AG20443 (cell line): ENCODE measurements at regions not wholly inside any gene's neighbourhood (a gene's known extent, or its start where the extent isn't known, plus 50 kb on each side); places are given as distances from the start of the nearest gene placed in this dataset.

Experiments
- DNase-seq: peaks from one replicate; pipeline ENCODE4 v3.0.0; 2012; ENCODE audit warnings: low spot score, mixed read lengths

GRCh38 chr16:48892893-48893292 is 282.9 kb upstream of the N4BP1 start:
- no peak for DNase-seq

DNA sequence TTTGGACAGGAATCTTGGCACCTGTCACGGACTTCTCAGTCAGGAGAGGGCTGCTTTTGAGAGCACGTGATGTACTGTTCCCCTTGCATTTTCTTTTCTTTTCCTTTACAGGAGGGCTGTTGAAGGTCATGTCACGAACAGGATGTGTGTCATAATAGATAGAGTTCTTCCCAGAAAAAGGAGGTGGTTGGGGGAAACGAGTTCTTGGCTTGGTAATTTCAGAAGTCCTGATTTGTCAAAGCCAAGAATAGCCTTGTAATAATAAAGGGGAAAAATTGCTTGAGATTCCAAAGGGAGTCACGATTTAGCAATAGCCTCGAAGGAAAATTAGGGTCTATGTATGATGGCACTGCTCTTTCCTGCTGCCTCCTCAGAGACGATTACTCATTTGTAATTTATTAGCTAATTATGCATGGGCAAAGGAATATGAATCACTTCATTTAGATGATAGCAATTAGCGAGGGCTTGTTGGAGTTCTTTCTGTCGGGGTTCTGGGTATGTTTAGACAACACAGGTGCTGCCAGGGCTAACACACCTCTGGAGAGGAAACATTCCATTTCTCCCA is 277.7 kb upstream of the N4BP1 start:
- DNase-seq = no peak

- DNase-seq = no peak
Measured at GRCh38 chr16:48885471-48885870, 275.5 kb upstream of the N4BP1 start.

GRCh38 chr16:48881272-48881671 is 271.3 kb upstream of the N4BP1 start:
- no peak for DNase-seq

DNA sequence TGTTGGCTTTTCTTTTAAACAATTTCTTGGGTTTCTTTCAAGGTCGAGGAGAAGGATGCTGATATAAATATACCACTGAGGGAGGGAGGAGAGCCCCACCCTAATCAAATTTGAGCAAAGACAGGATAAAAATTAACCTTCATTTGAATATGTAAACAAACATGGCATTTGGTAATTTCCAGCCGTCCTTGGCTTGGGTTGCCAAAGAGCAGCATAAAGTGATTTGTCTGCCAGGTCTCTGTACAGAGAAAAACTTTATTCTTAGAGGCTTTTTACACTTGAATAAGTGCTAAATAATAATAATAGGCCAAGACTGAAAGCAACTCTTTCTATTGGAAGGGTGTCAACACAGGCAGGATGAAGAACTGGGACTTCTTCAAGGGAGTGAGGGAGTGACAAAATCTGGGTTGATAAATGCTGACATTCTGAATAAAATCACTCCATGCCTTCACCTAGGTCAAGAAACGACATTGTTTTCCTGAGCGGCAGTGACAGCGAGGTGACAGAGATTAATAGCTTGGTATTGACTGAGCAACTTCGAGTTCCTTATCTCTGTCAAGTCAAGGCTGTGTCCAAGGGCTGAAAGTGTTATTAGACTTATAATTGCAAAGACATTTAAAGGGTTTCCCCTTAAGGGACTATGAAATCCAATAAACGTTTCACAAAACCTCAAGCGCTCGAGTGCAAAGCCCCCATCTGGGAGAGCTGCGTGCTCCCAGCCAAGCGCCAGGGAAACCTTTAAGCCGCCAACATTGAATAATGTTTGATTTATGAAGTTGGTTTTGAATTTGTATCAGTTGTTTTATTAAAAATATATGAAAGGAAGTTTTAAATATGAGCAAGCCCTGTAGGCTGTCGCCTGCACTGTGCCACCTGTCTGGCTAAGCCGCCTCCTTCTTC is 269.5 kb upstream of the N4BP1 start:
- DNase-seq = no peak

GRCh38 chr16:48877946-48878345 is 268.0 kb upstream of the N4BP1 start:
- no peak for DNase-seq

GRCh38 chr16:48870141-48870540 is 260.2 kb upstream of the N4BP1 start:
- no peak for DNase-seq

DNA sequence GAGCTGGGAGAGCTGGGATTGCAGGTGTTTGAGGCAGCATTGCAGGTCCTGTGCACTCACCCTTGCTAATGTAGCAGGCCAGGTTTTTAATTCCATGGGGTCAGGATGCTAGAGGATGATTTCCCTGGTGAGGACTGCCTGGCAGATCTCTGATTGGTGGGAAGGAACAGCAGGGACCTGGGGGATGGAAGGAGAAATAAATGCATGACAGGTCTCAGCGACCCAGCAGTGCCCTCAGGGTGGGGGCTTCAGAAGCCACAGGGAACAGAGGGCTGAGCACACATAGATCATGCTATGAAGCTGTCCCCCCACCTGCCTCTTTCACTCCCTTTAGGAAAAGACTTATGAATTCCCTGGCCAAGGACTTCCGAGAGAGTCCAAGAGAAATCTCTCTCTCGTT is 255.5 kb upstream of the N4BP1 start:
- no peak for DNase-seq

DNA sequence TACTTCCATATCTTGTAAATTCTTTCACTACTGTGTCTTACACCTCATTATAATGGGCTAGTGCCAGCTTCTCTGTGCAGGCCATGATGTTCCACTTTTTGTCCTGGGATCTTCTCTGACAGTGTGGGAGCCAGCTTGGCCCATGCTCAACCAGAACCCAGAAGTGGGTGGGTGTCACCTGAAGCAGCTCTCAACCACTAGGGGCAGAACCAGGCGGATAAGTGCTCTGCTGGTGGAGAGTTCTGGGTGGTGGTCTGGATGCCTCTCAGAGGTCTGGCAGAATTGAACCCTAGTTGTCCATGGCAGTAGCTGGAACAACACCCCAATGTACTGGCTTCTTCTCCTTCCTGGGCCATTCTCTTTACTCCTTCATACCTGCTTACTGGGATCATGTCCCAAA is 254.1 kb upstream of the N4BP1 start:
- DNase-seq = no peak

GRCh38 chr16:48862087-48862532 is 252.1 kb upstream of the N4BP1 start:
- peak; percentile 55 for DNase-seq

GRCh38 chr16:48860341-48860740 is 250.4 kb upstream of the N4BP1 start:
- DNase-seq = no peak

DNA sequence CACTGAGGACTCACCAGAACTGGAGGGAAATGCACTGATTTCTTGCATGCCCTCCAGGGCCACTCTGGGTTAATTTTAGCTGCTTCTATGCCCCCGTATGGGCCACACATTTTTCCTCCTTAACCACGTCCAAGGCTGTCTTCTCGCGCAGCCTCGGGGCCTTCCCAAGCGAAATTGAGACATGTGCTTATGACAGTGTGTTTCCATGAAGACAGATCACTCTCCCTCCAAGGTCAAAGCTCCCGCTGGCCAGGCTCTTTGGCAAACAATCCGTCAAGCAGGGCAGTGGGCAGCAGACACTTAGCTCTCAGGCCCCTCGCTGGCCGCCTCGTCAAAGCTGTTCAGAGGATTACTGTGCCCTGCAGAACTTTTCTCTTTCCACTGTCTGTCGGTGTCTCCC is 243.0 kb upstream of the N4BP1 start:
- no peak for DNase-seq

- no peak for DNase-seq
Measured at GRCh38 chr16:48852458-48852857, 242.5 kb upstream of the N4BP1 start.

GRCh38 chr16:48850097-48850770 is 240.3 kb upstream of the N4BP1 start:
- DNase-seq = no peak

DNA sequence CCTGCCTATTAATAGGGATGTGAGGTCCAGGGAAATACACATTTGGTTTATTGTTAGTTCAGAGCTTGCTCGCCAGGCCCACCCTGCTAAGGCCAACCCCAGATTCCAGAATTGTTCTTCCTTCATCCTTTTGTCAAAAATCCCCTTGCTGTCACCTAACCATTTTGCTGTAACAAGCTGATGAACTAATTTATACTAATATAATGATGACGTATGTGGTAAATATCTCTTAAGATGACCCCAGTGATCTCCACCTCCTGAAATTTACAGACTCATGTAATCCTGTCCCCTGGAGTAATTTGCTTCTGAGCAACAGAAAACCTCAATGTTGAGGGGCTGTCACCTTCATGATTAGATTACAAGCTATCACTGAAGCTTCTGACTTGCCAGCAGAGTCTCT is 236.3 kb upstream of the N4BP1 start:
- DNase-seq = no peak

- no peak for DNase-seq
Measured at GRCh38 chr16:48845261-48845660, 235.3 kb upstream of the N4BP1 start.

DNA sequence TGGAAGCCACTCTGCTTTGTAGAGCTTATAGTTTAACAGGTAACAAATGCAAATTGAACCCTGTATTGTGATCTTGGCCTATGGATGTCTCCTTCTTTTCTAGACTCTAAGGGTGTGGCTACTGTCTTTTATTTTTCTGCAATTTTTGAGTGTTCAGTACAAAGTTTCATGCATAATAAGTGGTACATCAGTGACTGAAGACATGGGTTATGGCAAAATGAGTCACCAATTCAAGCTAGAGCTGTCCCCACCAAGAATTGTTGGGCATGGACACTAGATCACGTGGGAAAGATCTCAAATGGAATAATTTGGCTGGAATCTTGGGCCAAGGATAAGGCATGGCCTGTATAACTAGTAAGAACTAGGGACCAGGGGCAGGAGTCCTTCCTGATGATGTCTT is 228.4 kb upstream of the N4BP1 start:
- no peak for DNase-seq

DNA sequence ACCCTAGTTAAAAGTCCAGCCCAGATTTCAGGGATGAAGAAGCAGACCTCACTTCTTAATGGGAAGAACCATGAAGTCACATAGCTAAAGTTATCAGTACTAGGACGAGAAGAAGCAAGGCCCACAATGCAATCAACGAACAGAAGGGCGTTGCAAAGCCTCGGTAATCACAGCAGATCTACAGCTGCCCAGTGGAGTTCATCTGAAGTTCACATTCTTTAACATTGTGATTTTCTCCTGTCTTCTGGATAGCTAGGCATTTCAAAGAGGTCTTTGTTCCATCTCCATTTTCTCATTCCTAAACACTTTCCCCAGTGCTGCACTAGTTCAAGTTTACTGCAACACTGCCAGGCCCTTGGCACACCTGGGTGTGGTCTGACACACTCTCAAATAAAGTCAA is 226.7 kb upstream of the N4BP1 start:
- DNase-seq = no peak

- DNase-seq = no peak
Measured at GRCh38 chr16:48836067-48836466, 226.1 kb upstream of the N4BP1 start.

DNA sequence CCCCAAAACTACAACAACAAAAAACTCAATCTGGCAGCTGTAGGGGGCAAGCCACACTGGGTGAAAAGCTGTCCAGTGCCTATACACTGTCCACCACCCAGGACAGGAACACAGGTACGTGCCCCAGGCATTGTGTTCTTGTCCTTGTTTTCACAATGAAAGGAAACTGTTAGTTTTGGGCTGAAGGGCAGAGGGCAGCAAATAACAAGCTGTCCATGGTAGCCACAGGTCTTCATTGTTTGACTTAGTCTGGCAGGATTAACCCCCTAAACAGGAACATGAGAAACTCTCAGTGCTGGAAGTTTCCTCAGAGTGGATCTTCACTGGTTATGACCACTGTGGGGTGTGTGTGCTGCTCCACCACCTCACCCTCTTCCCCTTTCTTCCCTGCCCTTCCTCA is 224.6 kb upstream of the N4BP1 start:
- DNase-seq = no peak

GRCh38 chr16:48833461-48833860 is 223.5 kb upstream of the N4BP1 start:
- no peak for DNase-seq

DNA sequence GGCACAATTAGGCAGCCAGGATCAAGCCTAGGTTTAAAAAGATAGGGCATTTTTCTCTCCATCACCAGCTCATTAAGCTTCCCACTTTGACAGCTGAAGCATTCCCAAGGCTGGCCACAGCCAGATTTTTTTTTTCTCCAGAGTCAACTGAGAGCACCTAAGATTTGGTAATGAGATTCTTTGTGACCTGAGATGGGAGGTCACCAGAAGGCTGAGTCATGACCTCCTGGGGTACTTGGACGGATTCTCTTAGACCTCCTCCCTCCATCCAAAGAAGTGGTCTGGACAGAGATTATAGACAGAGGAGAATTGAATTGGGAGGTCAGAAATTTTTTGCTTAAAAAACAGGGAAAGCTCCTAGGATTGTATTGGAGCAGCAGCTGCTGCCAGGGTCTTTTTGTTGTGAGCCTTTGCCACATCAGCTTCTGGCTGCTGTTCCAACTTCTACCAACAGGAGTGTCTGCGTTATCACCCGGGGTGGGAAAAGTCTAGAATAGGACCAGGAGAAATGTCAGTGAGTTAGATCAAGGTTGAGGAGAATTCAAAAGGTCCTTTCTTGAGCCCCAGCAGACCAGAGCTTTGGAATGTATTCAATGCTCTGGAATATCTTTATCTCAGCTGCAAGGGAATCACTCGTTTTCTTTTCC is 221.2 kb upstream of the N4BP1 start:
- DNase-seq = no peak
